CD4-positive, alpha-beta T cell treated with Interleukin-17A for 1 hour (primary cell): ENCODE measurements at regions not wholly inside any gene's neighbourhood (a gene's known extent, or its start where the extent isn't known, plus 50 kb on each side); places are given as distances from the start of the nearest gene placed in this dataset.

Experiments
- DNase-seq: peaks from one replicate; pipeline ENCODE4 v3.0.0-alpha.2; 2020

- DNase-seq = no peak
Observed at GRCh38 chr4:145230726-145231125, 50.3 kb upstream of the OTUD4 start.
